ENCODE measurements at regions not wholly inside any gene's neighbourhood (a gene's known extent, or its start where the extent isn't known, plus 50 kb on each side); places are given as distances from the start of the nearest gene placed in this dataset.

DNA sequence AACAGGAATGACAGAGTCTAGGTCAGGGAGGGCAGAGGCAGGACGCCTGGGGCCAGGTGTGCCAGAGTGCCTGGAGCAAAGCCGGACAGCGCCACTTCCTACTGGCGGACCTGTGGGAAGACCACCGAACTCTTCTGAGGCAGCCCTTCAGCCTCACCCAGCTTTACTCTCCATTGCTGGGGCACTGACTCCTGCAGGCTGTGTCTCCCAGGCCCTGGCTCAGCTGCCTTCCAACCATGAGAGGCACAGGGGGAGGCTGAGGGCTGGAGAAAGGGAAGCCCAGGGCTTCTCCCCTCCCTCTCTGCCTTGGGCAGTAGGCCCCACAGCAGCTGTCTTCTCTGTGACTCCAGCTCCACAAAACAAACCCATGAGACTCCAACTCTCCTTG, 139.6 kb upstream of the UNC5B start:
- 86 to 92% methylated on average over 5 of the region's 5 CpGs for WGBS, 2 donors
- peaks cover 0 to 3% (median 0%) of the 10 kb centered on the region in 7 donors for H3K27me3 ChIP-seq
- DNase-seq (no peak), ATAC-seq (no peak)
- peaks cover 0 to 53% (median 15%) of the 10 kb centered on the region in 9 donors for H3K4me1 ChIP-seq
- intact Hi-C loops (cut with DNase I) = loop anchor here in 2 of 10 donors (10.0 kb wide), 1 partner anchor 112 kb away; no protein-coding TSS in a partner anchor
- no peak overlapping the region for H3K27ac ChIP-seq
- no peaks in the 10 kb centered on the region for H3K36me3 ChIP-seq
- H3K4me3 ChIP-seq = no peak overlapping the region
- TF ChIP-seq, protein P1, sequence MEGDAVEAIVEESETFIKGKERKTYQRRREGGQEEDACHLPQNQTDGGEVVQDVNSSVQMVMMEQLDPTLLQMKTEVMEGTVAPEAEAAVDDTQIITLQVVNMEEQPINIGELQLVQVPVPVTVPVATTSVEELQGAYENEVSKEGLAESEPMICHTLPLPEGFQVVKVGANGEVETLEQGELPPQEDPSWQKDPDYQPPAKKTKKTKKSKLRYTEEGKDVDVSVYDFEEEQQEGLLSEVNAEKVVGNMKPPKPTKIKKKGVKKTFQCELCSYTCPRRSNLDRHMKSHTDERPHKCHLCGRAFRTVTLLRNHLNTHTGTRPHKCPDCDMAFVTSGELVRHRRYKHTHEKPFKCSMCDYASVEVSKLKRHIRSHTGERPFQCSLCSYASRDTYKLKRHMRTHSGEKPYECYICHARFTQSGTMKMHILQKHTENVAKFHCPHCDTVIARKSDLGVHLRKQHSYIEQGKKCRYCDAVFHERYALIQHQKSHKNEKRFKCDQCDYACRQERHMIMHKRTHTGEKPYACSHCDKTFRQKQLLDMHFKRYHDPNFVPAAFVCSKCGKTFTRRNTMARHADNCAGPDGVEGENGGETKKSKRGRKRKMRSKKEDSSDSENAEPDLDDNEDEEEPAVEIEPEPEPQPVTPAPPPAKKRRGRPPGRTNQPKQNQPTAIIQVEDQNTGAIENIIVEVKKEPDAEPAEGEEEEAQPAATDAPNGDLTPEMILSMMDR (IDR thresholded peaks at IDR 0.05) = no peak
- no peaks in the 10 kb centered on the region for H3K9me3 ChIP-seq

DNA sequence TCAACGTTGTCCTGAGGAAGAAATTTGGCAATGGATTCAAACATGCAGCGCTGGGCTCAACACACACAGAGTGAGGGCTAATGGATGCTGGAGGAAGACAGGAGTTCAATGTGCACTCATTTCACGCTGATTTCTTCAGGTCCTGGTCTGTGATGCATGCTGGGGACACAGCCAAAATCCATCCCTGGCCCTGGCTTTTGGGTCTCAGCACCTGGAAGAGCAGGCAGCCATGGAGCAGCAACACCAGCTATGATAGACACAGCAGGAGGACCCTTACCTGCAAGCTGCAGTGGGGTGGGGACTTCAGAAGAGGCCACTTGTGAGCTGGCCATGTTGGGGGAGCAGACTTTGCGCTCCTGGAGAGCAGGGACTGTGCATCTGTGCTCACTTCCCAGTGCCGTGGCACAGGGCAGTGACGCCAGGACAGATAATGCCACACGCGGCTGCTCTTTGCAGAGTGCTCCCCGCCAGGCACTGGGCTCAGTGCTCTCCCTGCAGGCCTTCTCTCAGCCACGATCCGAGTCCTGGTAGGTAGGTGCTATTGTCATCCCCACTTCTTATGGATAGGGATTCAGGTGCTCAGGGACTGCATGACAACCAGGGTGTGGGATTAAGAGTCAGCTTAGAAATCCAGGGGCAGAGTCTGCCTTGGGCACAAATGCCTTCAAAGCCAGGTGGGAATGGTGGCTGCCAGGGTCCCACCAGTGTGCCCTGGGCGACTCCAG, 138.8 kb upstream of the UNC5B start:
- H3K9me3 ChIP-seq = no peaks in the 10 kb centered on the region
- H3K4me1 ChIP-seq = peaks cover 0 to 48% (median 15%) of the 10 kb centered on the region in 9 donors
- H3K36me3 ChIP-seq = no peaks in the 10 kb centered on the region
- DNase-seq (no peak), ATAC-seq (no peak)
- no peak overlapping the region for H3K27ac ChIP-seq
- WGBS, 2 donors = 77 to 82% methylated on average over 12 of the region's 12 CpGs
- intact Hi-C loops (cut with DNase I) = loop anchor here in 2 of 10 donors (10.0 kb wide), 1 partner anchor 111 kb away; no protein-coding TSS in a partner anchor
- TF ChIP-seq, protein P1 (IDR thresholded peaks at IDR 0.05) = no peak
- no peak overlapping the region for H3K4me3 ChIP-seq
- H3K27me3 ChIP-seq = peaks cover 0 to 3% (median 0%) of the 10 kb centered on the region in 7 donors

DNA sequence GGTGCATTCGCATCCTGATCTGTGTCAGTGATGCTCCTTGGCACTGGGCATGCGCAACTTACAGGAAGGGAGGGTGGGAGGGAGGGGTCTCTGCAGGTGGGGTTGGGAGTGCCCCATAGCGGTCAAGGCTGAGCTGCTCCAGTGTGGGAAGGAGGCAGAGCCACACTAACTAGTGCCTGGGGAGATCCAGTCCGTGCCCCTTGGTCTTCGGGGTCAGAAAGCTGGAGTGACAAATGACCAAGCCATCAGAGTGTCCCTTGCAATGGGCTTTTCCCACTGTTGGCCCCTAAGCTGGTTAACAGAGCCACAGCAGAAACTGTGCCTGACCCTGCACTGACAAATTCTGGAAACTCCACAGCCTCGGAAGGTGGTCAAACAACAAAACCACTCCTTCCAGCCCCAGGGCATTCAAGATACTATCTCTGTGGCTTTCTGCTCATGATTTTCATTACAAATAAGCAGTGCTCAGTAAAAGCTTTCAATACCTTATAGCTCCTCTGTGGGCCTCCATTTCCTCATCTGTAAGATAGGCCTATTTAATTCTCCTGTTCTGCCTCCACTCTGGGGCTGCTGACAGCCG, 138.1 kb upstream of the UNC5B start:
- no peaks in the 10 kb centered on the region for H3K9me3 ChIP-seq
- H3K27me3 ChIP-seq = peaks cover 0 to 3% (median 0%) of the 10 kb centered on the region in 7 donors
- intact Hi-C loops (cut with DNase I) = loop anchor here in 2 of 10 donors (10.0 kb wide), 1 partner anchor 111 kb away; no protein-coding TSS in a partner anchor
- H3K36me3 ChIP-seq = no peaks in the 10 kb centered on the region
- peaks cover 0 to 42% (median 13%) of the 10 kb centered on the region in 9 donors for H3K4me1 ChIP-seq
- ATAC-seq (no peak), DNase-seq (no peak)
- TF ChIP-seq, protein P1 (IDR thresholded peaks at IDR 0.05) = no peak
- H3K27ac ChIP-seq = no peak overlapping the region
- no peak overlapping the region for H3K4me3 ChIP-seq
- WGBS, 2 donors = 84 to 88% methylated on average over 7 of the region's 7 CpGs

DNA sequence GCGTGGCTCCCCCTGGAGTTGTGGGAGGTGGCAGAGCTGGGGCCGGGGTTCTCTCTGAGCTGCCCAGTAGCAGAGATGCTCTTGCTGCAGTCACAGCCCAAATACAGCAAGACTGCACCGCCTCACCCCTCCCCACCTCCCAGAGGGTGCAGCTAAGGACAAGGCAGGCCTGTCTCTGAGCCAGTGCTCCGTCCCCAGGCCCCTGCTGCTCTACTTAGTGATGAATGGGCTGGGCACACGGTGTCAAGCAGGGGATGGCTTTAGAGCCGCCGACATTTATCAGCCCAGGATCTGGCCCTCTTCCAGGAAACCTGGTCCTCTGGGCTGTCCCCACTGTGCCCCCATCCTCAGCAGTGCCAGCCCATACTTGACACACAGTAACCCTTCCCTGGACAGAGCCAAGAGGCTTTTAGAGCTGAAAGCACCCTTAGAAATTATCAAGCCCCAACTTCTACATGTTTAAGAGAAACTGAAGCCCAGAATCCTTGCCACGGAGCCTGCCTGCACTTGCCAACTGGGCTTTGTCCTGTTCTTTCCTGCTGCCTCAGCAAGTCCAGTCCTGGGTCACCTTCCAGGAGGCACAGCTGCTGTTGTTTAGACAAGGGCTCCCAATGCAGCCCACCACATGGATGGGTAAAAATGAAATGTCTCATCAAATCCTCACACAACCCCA, 137.1 kb upstream of the UNC5B start:
- ATAC-seq (peak; percentile 46 to 88 (median 61)), DNase-seq (peak in 1 of 2 donors; percentile 61)

More for the DNA sequence above, 137.1 kb upstream of the UNC5B start:
- Histone ChIP-seq H3K4me3 (no peak overlapping the region), H3K27ac (no peak overlapping the region), H3K36me3 (no peaks in the 10 kb centered on the region), H3K9me3 (no peaks in the 10 kb centered on the region), H3K4me1 (peaks cover 0 to 35% (median 10%) of the 10 kb centered on the region in 9 donors), H3K27me3 (peaks cover 0 to 3% (median 0%) of the 10 kb centered on the region in 7 donors)
- TF ChIP-seq, protein P1 (IDR thresholded peaks at IDR 0.05) = no peak
- 26 to 39% methylated on average over 8 of the region's 8 CpGs for WGBS, 2 donors
- intact Hi-C loops (cut with DNase I) = loop anchor here in 2 of 10 donors (10.0 kb wide), 1 partner anchor 110 kb away; no protein-coding TSS in a partner anchor

Data from heart right ventricle (tissue), 16 donors.